ENCODE measurements at regions not wholly inside any gene's neighbourhood (a gene's known extent, or its start where the extent isn't known, plus 50 kb on each side); places are given as distances from the start of the nearest gene placed in this dataset.

- WGBS, 3 donors: 74 to 77% (median 76%) methylated on average over 11 of the region's 11 CpGs
- no peak overlapping the region for H3K4me3 ChIP-seq
- H3K27me3 ChIP-seq (ENCODE audit: insufficient read depth in 3 of 3, low read length in 2 of 3): peaks cover 0 to 20% (median 4%) of the 10 kb centered on the region in 3 donors
- no peak overlapping the region for H3K27ac ChIP-seq
- no peaks in the 10 kb centered on the region for H3K36me3 ChIP-seq (ENCODE audit: insufficient read depth in 1 of 2, low read depth in 1 of 2)
- H3K9me3 ChIP-seq: no peaks in the 10 kb centered on the region
- no peak for ATAC-seq
- intact Hi-C loops (cut with DNase I): no loop called here
- H3K4me1 ChIP-seq: no peaks in the 10 kb centered on the region
- no peak for DNase-seq
- TF ChIP-seq CTCF (IDR thresholded peaks at IDR 0.05): no peak
These were observed 340.0 kb downstream of the SHANK2 start for GRCh38 chr11:70912226-70912840.

DNA sequence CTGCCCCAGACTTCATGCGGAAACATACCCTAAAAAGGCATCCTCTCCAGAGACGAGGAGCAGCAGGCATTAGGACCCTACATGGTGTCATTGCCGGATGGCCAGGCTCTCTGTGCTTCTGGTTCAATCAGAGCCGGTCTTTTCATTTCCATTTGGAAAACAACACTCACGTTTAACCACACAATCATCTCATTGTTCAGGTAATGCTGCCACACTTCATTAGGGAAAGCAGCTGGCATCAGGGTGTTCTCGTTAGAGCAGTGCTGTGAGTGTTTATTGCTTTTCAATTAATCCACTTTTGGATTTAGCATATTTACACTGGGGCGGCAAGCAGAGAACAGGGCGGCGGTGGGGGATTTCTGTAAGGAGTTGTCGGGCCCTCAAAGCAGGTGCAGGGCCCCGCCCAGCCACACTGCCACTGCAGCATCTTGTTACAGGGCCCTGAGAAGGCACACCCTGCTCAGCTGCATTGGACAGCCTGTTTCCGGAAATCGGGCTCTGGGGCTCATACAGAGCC, 338.6 kb downstream of the SHANK2 start:
- DNase-seq: no peak
- intact Hi-C loops (cut with DNase I): no loop called here
- H3K27ac ChIP-seq: no peak overlapping the region
- ATAC-seq: no peak
- no peak for TF ChIP-seq CTCF (IDR thresholded peaks at IDR 0.05)
- no peaks in the 10 kb centered on the region for H3K9me3 ChIP-seq
- no peak overlapping the region for H3K4me3 ChIP-seq
- no peaks in the 10 kb centered on the region for H3K4me1 ChIP-seq
- no peaks in the 10 kb centered on the region for H3K36me3 ChIP-seq (ENCODE audit: insufficient read depth in 1 of 2, low read depth in 1 of 2)
- peaks cover 0 to 19% (median 4%) of the 10 kb centered on the region in 3 donors for H3K27me3 ChIP-seq (ENCODE audit: insufficient read depth in 3 of 3, low read length in 2 of 3)
- 20 to 26% (median 25%) methylated on average over 13 of the region's 13 CpGs for WGBS, 3 donors

DNA sequence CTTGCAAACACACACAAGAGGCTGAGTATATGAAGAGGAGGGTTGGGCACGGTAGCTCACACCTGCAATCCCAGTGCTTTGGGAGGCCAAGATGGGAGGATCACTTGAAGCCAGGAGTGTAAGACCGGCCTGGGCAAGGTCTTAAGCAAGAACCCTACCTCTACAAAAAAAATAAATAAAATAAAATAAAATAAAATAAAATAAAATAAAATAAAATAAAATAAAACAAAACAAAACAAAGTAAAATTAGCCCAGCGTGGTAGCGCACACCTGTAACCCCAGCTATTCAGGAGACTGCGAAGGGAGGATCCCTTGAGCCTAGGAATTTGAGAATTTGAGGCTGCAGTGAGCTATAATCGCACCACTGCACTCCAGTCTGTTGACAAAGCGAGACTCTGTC, 337.9 kb downstream of the SHANK2 start:
- DNase-seq (no peak), ATAC-seq (no peak)
- peaks cover 0 to 14% (median 0%) of the 10 kb centered on the region in 3 donors for H3K27me3 ChIP-seq (ENCODE audit: insufficient read depth in 3 of 3, low read length in 2 of 3)
- no peak overlapping the region for H3K27ac ChIP-seq
- intact Hi-C loops (cut with DNase I): no loop called here
- no peak overlapping the region for H3K4me3 ChIP-seq
- no peaks in the 10 kb centered on the region for H3K9me3 ChIP-seq
- WGBS, 3 donors: 82 to 86% (median 84%) methylated on average over 7 of the region's 7 CpGs
- H3K36me3 ChIP-seq (ENCODE audit: insufficient read depth in 1 of 2, low read depth in 1 of 2): no peaks in the 10 kb centered on the region
- no peaks in the 10 kb centered on the region for H3K4me1 ChIP-seq
- no peak for TF ChIP-seq CTCF (IDR thresholded peaks at IDR 0.05)

DNA sequence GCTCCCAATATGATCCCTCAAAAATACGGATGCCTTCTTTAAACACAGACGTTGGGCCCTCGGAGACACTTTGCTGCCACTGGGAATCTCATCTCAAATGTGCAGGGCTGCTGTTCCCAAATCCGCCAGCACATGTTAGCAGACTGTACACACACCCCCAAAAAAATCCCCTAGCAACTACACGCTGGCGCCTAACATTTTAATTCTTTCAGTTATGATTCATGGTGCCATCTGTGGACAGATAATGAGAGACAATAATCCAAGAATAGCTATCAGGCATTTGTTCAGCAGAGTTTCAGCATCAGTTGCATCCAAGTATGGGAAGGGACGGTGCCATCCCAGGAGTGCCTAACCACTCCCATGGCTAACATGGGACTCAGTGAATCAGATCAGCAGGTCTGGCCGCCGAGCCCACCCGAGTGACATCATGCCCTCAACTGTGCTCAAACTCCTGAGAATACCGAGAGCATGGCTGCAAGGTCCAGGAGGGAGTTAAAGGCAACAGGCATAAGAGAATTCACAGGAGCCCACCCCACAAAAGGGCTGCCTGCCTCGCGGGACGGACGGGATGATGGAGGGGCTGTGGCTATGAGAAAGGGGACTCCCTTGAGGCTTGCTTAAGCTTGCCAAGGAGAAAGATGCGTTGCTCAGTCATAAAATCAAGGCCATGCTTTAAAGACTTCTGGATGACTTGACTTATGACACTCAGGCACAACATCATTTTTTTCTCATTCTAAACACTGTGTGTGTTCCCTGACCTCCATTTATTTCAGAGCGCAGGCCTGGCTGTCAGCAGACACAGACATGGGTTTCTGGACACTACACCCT, 337.0 kb downstream of the SHANK2 start:
- no peak for TF ChIP-seq CTCF (IDR thresholded peaks at IDR 0.05)
- ATAC-seq: no peak
- no peak for DNase-seq
- H3K4me1 ChIP-seq: no peaks in the 10 kb centered on the region
- intact Hi-C loops (cut with DNase I): no loop called here
- 36 to 41% (median 39%) methylated on average over 17 of the region's 17 CpGs for WGBS, 3 donors
- H3K27ac ChIP-seq: no peak overlapping the region
- peaks cover 3% of the 10 kb centered on the region for H3K9me3 ChIP-seq
- peaks cover 0 to 8% (median 0%) of the 10 kb centered on the region in 3 donors for H3K27me3 ChIP-seq (ENCODE audit: insufficient read depth in 3 of 3, low read length in 2 of 3)
- no peaks in the 10 kb centered on the region for H3K36me3 ChIP-seq (ENCODE audit: insufficient read depth in 1 of 2, low read depth in 1 of 2)
- H3K4me3 ChIP-seq: no peak overlapping the region
